ENCODE measurements at regions not wholly inside any gene's neighbourhood (a gene's known extent, or its start where the extent isn't known, plus 50 kb on each side); places are given as distances from the start of the nearest gene placed in this dataset.

DNA sequence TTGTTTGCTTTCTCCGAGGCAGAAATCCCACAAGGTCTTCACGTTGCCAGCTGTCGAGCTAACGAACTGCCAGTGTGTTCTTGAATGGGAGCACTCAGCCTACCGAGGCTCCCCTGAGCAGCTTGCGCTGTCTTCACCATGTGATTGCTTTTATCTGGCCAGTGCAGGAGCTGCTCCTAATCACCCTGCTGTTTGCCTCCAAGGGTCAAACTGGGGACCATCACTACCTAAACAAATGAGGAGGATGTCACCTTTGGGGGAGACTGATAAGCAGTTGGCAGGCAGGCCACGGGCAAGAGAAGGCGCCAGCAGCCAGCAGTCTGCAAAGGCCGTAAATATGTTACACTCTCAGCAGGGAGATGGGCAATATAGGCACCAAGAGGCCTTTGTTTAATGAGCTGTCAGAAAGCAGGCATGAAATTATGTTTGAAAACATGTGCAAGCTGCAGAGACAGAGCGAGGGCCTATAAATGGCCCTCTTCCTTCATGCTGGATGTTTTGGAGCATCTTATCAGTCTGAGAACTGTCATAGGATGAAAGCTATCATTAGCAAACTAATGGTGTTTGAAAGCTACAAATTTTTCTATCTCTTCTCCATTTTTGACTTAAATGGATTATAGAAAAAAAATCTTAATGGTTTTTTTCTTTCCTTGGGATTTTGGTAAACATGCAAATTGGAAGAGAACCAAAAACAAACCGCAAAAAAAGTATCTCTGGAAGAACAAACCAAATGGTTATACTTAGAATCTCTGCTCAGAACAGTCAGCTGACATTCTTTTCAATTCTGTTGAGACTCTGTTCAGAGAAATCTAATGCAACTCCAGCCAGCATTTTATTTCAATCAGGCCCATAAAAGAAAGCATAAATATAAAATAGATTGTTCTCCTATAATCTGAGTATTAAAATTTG, 267.3 kb upstream of the NPVF start:
- DNase-seq (ENCODE audit: low read depth), result peak; percentile 16
- TF ChIP-seq, protein P1, sequence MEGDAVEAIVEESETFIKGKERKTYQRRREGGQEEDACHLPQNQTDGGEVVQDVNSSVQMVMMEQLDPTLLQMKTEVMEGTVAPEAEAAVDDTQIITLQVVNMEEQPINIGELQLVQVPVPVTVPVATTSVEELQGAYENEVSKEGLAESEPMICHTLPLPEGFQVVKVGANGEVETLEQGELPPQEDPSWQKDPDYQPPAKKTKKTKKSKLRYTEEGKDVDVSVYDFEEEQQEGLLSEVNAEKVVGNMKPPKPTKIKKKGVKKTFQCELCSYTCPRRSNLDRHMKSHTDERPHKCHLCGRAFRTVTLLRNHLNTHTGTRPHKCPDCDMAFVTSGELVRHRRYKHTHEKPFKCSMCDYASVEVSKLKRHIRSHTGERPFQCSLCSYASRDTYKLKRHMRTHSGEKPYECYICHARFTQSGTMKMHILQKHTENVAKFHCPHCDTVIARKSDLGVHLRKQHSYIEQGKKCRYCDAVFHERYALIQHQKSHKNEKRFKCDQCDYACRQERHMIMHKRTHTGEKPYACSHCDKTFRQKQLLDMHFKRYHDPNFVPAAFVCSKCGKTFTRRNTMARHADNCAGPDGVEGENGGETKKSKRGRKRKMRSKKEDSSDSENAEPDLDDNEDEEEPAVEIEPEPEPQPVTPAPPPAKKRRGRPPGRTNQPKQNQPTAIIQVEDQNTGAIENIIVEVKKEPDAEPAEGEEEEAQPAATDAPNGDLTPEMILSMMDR (conservative IDR thresholded peaks at IDR 0.05; ENCODE audit: control insufficient read depth, insufficient read depth, low read depth, low read length), result no peak
- H3K4me3 ChIP-seq (ENCODE audit: control insufficient read depth, low read depth, low read length), result no peak overlapping the region

DNA sequence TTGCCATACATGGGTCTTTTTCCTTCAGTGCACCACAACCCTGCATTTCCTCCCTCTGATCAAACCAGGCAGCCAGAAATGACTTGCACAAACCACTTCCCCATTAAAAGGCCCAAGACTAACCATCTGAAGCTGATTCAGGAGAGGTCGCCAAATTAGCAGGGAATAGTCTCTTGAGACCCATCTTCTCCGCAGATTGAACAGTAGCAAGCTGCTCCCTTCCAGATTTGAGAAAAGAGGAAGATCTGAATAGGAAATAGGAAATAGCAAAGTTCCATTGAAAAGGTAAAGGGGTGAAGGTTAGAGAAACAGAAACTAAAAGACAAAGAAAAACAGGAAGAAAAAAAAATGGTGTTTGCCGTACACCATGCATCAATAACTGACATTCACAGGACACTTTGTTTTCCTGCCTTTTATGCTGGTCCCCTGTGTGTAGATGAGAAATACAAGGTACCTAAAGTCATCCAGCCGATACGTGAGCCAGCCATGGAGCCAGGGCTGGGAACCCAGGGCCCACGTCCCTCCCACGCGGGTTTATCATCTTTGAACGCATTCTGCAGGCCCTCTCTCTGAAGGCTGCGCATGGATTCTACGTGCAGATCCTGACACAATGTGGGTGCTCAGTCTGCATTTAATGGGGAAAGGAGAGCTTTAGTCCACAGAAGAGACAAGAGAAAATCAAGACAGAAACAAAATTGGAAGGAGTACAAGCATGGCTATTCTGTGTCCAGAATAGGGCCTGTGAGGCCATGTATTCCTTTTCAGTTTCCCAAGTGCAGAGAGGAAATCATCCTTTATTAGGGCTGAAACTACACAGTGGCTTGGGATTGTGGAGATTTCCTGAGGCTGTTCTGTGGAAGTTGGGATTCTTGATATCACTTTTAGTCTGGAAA, 268.4 kb upstream of the NPVF start:
- DNase-seq (ENCODE audit: low read depth), result peak; percentile 9
- no peak overlapping the region for H3K4me3 ChIP-seq (ENCODE audit: control insufficient read depth, low read depth, low read length)
- TF ChIP-seq, protein P1 (conservative IDR thresholded peaks at IDR 0.05; ENCODE audit: control insufficient read depth, insufficient read depth, low read depth, low read length), result no peak

DNA sequence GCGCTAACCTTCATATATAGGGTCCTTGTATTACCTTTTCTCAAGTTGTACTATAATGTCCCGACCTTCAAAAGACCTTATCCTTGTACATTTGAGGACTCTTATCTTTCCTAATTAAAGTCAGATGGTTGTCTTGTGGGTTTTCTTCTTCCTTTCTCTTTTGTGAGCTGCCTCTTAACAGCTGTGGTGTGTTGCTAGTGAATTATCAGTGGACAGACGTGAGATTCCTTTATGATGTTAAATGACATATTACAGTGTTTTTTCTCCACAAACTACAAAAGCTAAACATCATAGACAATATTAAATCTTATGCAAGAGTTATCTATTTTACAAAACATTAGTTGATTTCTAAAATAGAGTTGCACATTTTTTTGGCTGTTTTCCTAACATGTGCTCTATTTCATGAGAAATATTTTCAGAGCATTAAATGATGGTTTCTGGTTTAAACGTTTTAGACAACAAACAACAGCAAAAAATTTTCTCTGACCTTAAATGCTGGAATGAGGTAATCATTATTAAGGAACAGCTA, 272.2 kb upstream of the NPVF start:
- no peak for DNase-seq (ENCODE audit: low read depth)
- TF ChIP-seq, protein P1 (conservative IDR thresholded peaks at IDR 0.05; ENCODE audit: control insufficient read depth, insufficient read depth, low read depth, low read length), result no peak

DNA sequence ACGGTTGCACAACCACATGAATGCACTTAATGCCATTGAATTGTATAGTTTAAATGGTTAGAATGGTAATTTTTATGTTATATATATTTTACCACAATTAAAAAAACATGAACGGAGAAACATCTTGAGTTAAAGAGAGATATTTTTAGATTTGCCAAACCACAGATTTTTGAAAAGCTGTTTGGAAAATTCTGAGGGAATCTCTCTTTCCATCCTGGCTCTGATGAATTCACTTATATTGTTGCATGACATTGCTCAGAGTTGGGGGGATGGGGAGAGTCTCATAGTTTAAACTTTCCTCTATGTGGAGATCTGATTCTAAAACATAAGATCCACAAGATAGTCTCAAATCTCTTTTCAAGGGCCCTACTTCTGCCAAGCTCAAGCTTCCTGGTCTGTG, 275.0 kb upstream of the NPVF start:
- TF ChIP-seq, protein P1 (conservative IDR thresholded peaks at IDR 0.05; ENCODE audit: control insufficient read depth, insufficient read depth, low read depth, low read length), result no peak
- no peak overlapping the region for H3K4me3 ChIP-seq (ENCODE audit: control insufficient read depth, low read depth, low read length)
- no peak for DNase-seq (ENCODE audit: low read depth)

More for the DNA sequence above, 272.2 kb upstream of the NPVF start:
- H3K4me3 ChIP-seq (ENCODE audit: control insufficient read depth, low read depth, low read length), result no peak overlapping the region

DNA sequence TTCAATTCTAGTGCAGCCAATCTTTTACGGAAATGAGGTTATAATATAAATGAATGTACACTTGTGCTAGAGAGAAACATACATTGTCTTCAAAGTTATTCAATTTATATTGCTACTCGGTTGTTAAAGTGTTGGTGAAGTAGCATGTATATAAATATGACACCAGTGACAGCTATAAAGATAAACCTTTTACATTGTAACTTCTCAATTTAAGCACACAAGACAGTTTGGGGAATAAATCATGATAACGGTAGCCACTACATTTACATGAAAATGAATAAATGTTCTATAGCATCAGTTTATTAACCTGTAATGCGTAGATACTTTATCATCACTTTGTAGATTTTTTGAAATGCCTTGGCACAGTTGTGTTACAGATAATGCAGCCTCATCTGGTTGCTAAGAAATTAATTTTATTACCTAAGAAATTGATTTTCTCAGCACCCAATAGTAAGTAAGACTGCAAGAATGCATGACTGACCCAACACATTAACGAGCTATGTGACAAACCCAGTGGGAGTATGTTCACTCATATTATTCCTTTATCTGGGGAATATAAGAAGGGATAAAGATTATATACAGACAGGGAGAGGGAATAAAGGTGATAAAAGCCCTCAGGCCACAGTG, 283.9 kb upstream of the NPVF start:
- H3K4me3 ChIP-seq (ENCODE audit: control insufficient read depth, low read depth, low read length), result no peak overlapping the region
- no peak for DNase-seq (ENCODE audit: low read depth)
- TF ChIP-seq, protein P1 (conservative IDR thresholded peaks at IDR 0.05; ENCODE audit: control insufficient read depth, insufficient read depth, low read depth, low read length), result no peak

DNA sequence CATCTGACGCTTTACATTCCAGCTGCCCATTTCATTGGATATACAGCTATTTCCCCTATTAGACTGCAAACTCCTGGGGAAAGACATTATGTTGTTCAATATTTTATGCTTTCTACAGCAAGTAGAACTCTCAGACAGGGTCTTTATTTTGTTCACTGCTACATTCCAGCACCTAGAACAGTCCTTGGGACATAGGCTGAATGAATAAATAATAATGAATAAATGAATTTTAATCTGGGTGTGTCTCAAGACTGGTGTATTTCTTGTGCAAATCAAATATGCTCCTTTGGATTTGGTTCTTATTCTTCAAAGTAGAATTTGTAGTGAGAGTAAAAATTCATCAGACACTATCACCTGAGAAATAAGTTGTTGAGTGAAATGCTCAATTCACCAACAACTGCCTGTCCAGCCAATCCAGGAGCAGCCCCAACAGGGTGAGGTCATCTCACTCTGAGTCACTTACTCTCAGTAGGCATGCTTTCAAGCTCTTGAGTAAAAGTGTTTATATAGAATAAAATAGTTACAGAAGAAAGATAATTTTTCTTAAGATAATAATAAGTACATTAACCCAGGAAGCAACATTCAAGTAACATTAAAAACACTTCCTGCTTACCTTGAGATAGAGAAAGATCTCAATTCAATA, 287.5 kb upstream of the NPVF start:
- peak; percentile 26 for DNase-seq (ENCODE audit: low read depth)
- no peak overlapping the region for H3K4me3 ChIP-seq (ENCODE audit: control insufficient read depth, low read depth, low read length)
- TF ChIP-seq, protein P1 (conservative IDR thresholded peaks at IDR 0.05; ENCODE audit: control insufficient read depth, insufficient read depth, low read depth, low read length), result no peak
